ENCODE measurements at regions not wholly inside any gene's neighbourhood (a gene's known extent, or its start where the extent isn't known, plus 50 kb on each side); places are given as distances from the start of the nearest gene placed in this dataset.

DNA sequence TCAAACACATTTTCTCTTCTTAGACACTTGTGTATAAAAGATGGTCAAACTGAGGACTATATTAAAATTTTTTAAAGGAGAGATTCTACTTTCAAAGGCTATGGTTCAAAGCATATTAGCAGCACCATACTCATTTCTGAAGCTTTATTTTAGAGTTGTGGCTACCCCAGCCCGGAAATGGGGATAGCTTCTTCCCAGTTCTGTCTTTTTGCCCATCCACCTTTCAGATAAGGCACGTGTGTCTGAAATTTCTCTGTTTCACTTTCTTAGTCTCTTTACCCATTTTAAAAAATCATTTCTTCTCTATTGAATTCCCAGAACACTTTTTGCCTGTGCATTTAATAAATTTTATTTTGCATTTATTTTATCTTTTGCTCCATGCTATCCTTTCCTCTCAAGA, 431.5 kb downstream of the RNF144A start:
- TF ChIP-seq, protein P1, sequence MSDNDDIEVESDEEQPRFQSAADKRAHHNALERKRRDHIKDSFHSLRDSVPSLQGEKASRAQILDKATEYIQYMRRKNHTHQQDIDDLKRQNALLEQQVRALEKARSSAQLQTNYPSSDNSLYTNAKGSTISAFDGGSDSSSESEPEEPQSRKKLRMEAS (IDR thresholded peaks at IDR 0.05), result no peak
- TF ChIP-seq CEBPB (IDR thresholded peaks at IDR 0.05), result no peak
- TF ChIP-seq EP300 (IDR thresholded peaks at IDR 0.05; ENCODE audit: borderline replicate concordance), result no peak
- no peak for TF ChIP-seq TEAD4 (IDR thresholded peaks at IDR 0.05)
- TF ChIP-seq TCF12 (IDR thresholded peaks at IDR 0.05; ENCODE audit: low read depth), result no peak
- TF ChIP-seq NFIC (IDR thresholded peaks at IDR 0.05), result no peak
- TF ChIP-seq, protein P2, sequence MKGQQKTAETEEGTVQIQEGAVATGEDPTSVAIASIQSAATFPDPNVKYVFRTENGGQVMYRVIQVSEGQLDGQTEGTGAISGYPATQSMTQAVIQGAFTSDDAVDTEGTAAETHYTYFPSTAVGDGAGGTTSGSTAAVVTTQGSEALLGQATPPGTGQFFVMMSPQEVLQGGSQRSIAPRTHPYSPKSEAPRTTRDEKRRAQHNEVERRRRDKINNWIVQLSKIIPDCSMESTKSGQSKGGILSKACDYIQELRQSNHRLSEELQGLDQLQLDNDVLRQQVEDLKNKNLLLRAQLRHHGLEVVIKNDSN (IDR thresholded peaks at IDR 0.05), result no peak
- TF ChIP-seq, protein P3, sequence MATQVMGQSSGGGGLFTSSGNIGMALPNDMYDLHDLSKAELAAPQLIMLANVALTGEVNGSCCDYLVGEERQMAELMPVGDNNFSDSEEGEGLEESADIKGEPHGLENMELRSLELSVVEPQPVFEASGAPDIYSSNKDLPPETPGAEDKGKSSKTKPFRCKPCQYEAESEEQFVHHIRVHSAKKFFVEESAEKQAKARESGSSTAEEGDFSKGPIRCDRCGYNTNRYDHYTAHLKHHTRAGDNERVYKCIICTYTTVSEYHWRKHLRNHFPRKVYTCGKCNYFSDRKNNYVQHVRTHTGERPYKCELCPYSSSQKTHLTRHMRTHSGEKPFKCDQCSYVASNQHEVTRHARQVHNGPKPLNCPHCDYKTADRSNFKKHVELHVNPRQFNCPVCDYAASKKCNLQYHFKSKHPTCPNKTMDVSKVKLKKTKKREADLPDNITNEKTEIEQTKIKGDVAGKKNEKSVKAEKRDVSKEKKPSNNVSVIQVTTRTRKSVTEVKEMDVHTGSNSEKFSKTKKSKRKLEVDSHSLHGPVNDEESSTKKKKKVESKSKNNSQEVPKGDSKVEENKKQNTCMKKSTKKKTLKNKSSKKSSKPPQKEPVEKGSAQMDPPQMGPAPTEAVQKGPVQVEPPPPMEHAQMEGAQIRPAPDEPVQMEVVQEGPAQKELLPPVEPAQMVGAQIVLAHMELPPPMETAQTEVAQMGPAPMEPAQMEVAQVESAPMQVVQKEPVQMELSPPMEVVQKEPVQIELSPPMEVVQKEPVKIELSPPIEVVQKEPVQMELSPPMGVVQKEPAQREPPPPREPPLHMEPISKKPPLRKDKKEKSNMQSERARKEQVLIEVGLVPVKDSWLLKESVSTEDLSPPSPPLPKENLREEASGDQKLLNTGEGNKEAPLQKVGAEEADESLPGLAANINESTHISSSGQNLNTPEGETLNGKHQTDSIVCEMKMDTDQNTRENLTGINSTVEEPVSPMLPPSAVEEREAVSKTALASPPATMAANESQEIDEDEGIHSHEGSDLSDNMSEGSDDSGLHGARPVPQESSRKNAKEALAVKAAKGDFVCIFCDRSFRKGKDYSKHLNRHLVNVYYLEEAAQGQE (IDR thresholded peaks at IDR 0.05; ENCODE audit: low read depth), result no peak
- TF ChIP-seq RAD21 (IDR thresholded peaks at IDR 0.05; ENCODE audit: low read depth), result no peak
- TF ChIP-seq TAF1 (IDR thresholded peaks at IDR 0.05; ENCODE audit: low read depth), result no peak
- TF ChIP-seq YY1 (IDR thresholded peaks at IDR 0.05; ENCODE audit: low read depth), result no peak
- no peak for TF ChIP-seq CREB1 (IDR thresholded peaks at IDR 0.05; ENCODE audit: low read depth)
- no peak for TF ChIP-seq EGR1 (IDR thresholded peaks at IDR 0.05)
- no peak for TF ChIP-seq FOXM1 (IDR thresholded peaks at IDR 0.05; ENCODE audit: borderline replicate concordance, low read depth)
- TF ChIP-seq ZBTB7A (IDR thresholded peaks at IDR 0.05; ENCODE audit: low read depth), result no peak

DNA sequence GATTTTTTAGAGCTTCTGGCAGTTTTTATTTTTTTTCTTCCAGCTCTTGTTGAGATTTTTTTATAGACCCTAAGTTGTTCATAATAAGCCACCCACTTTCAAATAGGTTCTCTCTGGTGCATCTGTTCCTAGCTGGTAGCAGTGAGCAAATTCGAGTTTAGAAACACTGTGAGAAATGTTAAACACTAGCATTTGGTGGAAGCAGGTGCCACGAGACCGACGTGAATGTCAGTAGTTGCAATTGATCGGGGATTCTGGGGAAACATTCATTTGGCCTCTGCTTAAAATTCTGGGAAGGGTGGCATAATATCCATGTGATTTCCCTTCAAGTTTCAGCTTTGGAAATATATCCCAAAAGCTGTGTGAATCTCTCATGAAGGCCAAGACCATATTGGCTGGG, 435.0 kb downstream of the RNF144A start:
- TF ChIP-seq YY1 (IDR thresholded peaks at IDR 0.05; ENCODE audit: low read depth), result no peak
- TF ChIP-seq TCF12 (IDR thresholded peaks at IDR 0.05; ENCODE audit: low read depth), result no peak
- TF ChIP-seq, protein P2 (IDR thresholded peaks at IDR 0.05), result no peak
- no peak for TF ChIP-seq CREB1 (IDR thresholded peaks at IDR 0.05; ENCODE audit: low read depth)
- TF ChIP-seq, protein P3 (IDR thresholded peaks at IDR 0.05; ENCODE audit: low read depth), result no peak
- TF ChIP-seq, protein P1 (IDR thresholded peaks at IDR 0.05), result no peak
- TF ChIP-seq CEBPB (IDR thresholded peaks at IDR 0.05), result no peak
- no peak for TF ChIP-seq FOXM1 (IDR thresholded peaks at IDR 0.05; ENCODE audit: borderline replicate concordance, low read depth)

DNA sequence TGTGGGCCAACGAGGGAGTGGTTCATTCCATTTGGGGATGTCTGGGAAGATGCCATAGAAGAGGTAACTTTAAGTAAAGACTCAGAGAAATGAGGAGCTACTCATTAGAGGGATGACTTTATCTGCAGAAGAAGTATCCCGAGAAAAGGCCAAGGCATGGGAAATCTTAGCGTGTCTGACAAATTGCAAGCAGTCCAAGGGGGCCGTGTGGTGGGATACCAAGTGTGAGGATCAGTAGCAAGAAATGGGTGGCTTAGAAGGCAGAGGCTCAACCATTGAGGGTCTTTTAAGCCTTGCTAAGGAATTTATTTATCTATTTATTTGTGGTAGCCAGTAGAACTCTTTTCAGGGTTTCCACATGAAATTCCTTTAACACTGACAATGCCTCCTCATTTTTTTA, 436.4 kb downstream of the RNF144A start:
- TF ChIP-seq, protein P2 (IDR thresholded peaks at IDR 0.05), result no peak
- TF ChIP-seq FOXM1 (IDR thresholded peaks at IDR 0.05; ENCODE audit: borderline replicate concordance, low read depth) (no peak), YY1 (IDR thresholded peaks at IDR 0.05; ENCODE audit: low read depth) (no peak), NFIC (IDR thresholded peaks at IDR 0.05) (no peak), RAD21 (IDR thresholded peaks at IDR 0.05; ENCODE audit: low read depth) (no peak), TEAD4 (IDR thresholded peaks at IDR 0.05) (no peak), TAF1 (IDR thresholded peaks at IDR 0.05; ENCODE audit: low read depth) (no peak), EP300 (IDR thresholded peaks at IDR 0.05; ENCODE audit: borderline replicate concordance) (no peak), TCF12 (IDR thresholded peaks at IDR 0.05; ENCODE audit: low read depth) (no peak), ZBTB7A (IDR thresholded peaks at IDR 0.05; ENCODE audit: low read depth) (no peak), EGR1 (IDR thresholded peaks at IDR 0.05) (no peak), CEBPB (IDR thresholded peaks at IDR 0.05) (no peak), CREB1 (IDR thresholded peaks at IDR 0.05; ENCODE audit: low read depth) (no peak)
- TF ChIP-seq, protein P1 (IDR thresholded peaks at IDR 0.05), result no peak
- TF ChIP-seq, protein P3 (IDR thresholded peaks at IDR 0.05; ENCODE audit: low read depth), result no peak

DNA sequence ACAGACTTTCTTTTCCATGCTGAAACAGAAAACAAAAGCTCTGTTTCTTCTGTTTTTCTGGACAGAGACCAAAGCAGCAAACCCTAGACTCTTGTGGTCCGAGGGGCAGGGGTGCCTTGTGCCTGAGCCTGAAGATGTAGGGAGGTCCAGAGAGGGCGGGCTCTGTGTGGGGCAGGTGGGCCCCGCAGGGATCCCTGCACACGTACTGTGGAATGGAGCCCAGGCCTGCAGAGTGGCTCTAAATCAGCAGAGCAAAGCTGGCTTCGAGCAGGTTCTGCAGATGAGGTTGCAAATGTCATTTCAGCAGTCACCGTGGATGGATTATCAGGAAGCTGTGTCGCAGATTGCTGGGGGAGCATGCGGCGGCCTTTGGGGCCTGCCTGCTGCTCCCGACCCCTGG, 438.6 kb downstream of the RNF144A start:
- TF ChIP-seq TAF1 (IDR thresholded peaks at IDR 0.05; ENCODE audit: low read depth), result no peak
- TF ChIP-seq, protein P3 (IDR thresholded peaks at IDR 0.05; ENCODE audit: low read depth), result no peak
